ENCODE measurements at regions not wholly inside any gene's neighbourhood (a gene's known extent, or its start where the extent isn't known, plus 50 kb on each side); places are given as distances from the start of the nearest gene placed in this dataset.

- no peak for FAIRE-seq
- no peak for DNase-seq (ENCODE audit: insufficient read length, low spot score)
- no peak for TF ChIP-seq POU2F2 (IDR thresholded peaks at IDR 0.05; ENCODE audit: low read depth, low read length)
- TF ChIP-seq PAX5 (IDR thresholded peaks at IDR 0.05; ENCODE audit: insufficient read depth, low read length, severe bottlenecking) = no peak
- TF ChIP-seq POLR2AphosphoS5 (IDR thresholded peaks at IDR 0.05; ENCODE audit: low read depth, low read length) = no peak
- TF ChIP-seq SPI1 (IDR thresholded peaks at IDR 0.05; ENCODE audit: low read depth, low read length) = no peak
- no peak for TF ChIP-seq POLR2A (IDR thresholded peaks at IDR 0.05; ENCODE audit: low read depth, low read length)
- no peak for TF ChIP-seq TAF1 (IDR thresholded peaks at IDR 0.05; ENCODE audit: low read depth, low read length)
Measured at GRCh38 chr10:59125666-59126065, 50.8 kb upstream of the PHYHIPL start.

- DNase-seq (ENCODE audit: insufficient read length, low spot score) (no peak), FAIRE-seq (no peak)
- no peak for TF ChIP-seq POLR2AphosphoS5 (IDR thresholded peaks at IDR 0.05; ENCODE audit: low read depth, low read length)
- no peak for TF ChIP-seq PAX5 (IDR thresholded peaks at IDR 0.05; ENCODE audit: insufficient read depth, low read length, severe bottlenecking)
- TF ChIP-seq POU2F2 (IDR thresholded peaks at IDR 0.05; ENCODE audit: low read depth, low read length) = no peak
- no peak for TF ChIP-seq POLR2A (IDR thresholded peaks at IDR 0.05; ENCODE audit: low read depth, low read length)
- TF ChIP-seq TAF1 (IDR thresholded peaks at IDR 0.05; ENCODE audit: low read depth, low read length) = no peak
- TF ChIP-seq SPI1 (IDR thresholded peaks at IDR 0.05; ENCODE audit: low read depth, low read length) = no peak
Measured at GRCh38 chr10:59126261-59126660, 50.2 kb upstream of the PHYHIPL start.

Measured in GM12891 (cell line).